C4-2B (cell line): ENCODE measurements at regions not wholly inside any gene's neighbourhood (a gene's known extent, or its start where the extent isn't known, plus 50 kb on each side); places are given as distances from the start of the nearest gene placed in this dataset.

Experiments
- H3K27ac ChIP-seq: fragments of 450-650 bp; 2 replicates; pipeline ENCODE4 v1.5.1; 2017
- CTCF ChIP-seq: fragments of 450-650 bp; conservative IDR thresholded peaks from 2 replicates; pipeline ENCODE4 v1.5.1; 2017; ENCODE audit warnings: mild to moderate bottlenecking
- ZFX ChIP-seq: fragments of 450-650 bp; IDR thresholded peaks from 2 replicates; pipeline ENCODE4 v1.6.1; 2017

GRCh38 chr4:159540501-159540900 lies 437.6 kb downstream of the RAPGEF2 start:
- TF ChIP-seq ZFX (no peak), CTCF (no peak)
- H3K27ac ChIP-seq, result no peak overlapping the region

DNA sequence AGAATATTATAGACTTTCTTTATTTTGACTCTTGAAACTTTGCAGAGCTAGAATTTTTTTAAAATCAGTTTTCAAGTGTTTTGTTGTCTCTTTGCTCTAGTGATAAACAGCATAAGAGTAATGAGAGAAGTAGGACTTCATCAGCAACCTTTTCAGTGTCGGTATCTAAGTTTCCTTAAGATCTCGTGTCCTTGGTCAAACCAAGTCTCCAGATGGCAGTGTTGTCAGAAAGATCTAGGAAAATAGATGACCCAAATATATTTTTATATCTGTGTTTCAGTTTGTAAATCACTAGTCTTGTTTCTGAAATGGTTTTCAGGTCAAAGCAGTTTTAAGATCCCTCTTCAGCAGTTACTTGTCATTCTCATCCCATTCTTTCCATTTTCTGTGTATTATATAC lies 438.3 kb downstream of the RAPGEF2 start:
- TF ChIP-seq ZFX (no peak), CTCF (no peak)
- no peak overlapping the region for H3K27ac ChIP-seq

- no peak for TF ChIP-seq CTCF
- no peak overlapping the region for H3K27ac ChIP-seq
These were observed 439.4 kb downstream of the RAPGEF2 start for GRCh38 chr4:159542296-159542695.

DNA sequence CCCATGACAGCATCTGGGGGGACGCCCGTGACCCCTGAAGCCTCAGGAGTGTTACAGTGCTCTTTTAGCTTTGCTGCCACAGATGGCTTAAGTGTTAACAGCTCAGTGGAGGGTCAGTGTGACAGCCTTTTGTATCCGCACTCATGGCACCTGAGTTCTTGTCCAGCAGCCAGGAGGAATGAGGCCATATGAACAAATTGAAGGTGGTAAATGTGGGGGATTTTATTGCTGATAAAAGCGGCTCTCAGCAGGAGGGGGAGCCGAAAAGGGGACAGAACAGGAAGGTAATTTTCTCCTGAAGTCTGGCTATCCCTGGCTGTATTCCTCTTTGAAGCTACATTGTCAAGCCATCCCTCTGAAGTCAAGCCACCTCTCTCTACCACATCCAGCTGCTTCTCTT lies 441.0 kb downstream of the RAPGEF2 start:
- H3K27ac ChIP-seq, result no peak overlapping the region
- TF ChIP-seq CTCF (no peak), ZFX (no peak)

DNA sequence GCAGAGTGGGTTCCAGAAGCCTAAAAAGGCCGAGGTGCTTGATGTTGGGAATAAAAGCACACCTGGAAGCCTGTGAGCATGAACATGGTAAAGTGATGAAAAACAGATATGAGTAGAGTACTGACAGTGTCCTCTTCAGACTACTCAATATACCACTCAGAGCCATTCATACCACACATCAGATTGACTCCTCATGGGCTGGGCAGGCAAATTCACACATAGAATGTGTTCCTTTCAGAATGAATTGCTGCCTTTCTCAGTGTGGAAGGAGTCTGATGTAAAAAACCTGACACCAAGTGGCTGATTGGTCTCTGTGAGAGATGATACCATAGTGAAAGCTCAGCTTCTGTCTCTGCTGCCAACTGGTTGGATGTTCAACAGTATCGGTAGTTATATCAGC lies 442.7 kb downstream of the RAPGEF2 start:
- H3K27ac ChIP-seq, result no peak overlapping the region
- TF ChIP-seq ZFX (no peak), CTCF (no peak)

DNA sequence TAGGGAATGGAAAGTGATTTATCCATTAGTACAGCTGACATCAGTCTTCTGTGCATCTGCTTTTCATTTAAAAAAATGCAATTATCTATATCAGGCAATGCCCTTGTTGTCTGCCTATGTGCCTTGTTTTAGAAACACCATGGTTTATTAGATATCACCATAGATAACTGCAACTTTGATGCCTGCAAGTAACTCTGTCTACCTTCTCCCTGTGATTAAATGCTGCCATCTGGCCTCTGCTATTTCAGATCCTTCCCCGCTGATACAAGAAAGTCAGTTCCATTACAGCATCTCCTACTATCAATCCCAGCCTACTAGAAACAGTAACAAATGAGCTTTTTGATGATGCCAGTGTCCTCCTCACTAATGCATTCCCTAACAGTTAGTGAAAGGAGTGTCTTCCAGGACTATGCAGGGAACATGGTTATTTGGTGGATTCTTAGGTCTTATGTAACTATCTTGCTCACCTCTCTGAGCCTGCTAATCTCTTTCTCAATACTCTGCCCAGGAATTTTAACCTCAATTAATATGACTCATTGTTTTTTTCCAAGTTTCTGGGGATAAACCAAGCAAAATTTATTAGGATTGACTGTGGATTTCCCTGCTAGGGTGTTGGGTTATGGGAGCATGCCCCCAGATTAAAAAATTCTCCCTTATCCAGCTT lies 444.9 kb downstream of the RAPGEF2 start:
- H3K27ac ChIP-seq, result no peak overlapping the region
- no peak for TF ChIP-seq ZFX
- no peak for TF ChIP-seq CTCF

DNA sequence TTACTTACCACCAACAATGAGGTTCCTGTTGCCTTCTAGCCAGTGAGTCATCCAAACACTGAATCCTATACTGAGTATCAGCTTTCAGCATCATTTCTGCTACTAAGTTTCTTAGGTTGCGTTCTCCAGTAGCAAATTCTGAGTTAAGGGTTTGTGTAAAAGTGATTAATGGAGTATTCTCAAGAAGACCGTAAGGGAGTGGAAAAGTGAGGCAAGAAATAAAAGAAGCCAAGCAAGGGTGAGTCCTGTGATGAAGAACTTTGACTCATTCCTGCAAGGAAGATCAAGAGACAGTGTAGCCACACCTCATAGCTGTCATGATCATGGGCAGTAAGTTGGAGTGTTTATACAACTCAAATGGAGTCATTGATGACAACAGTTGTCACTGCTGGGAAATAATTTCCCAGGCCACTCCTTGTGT lies 446.2 kb downstream of the RAPGEF2 start:
- TF ChIP-seq ZFX, result no peak
- no peak for TF ChIP-seq CTCF
- H3K27ac ChIP-seq, result no peak overlapping the region
